OCI-LY1 (cell line): ENCODE measurements at regions not wholly inside any gene's neighbourhood (a gene's known extent, or its start where the extent isn't known, plus 50 kb on each side); places are given as distances from the start of the nearest gene placed in this dataset.

ENCODE experiments used
- H2AFZ ChIP-seq: fragments of 200-600 bp; sonication (generic), shearing (Covaris generic); 2 replicates; pipeline ENCODE4 v1.6.0; 2014; ENCODE audit warnings: antibody characterized with exemption, mild to moderate bottlenecking, low read length
- H3F3A ChIP-seq: fragments of 200-600 bp; sonication (generic), shearing (Covaris generic); 2 replicates; pipeline ENCODE4 v1.6.0; 2014; ENCODE audit warnings: mild to moderate bottlenecking, antibody characterized with exemption, low read length, moderate library complexity; ENCODE audit not compliant: insufficient read depth
- H3K27ac ChIP-seq: fragments of 200-600 bp; sonication (generic); 2 replicates; pipeline ENCODE4 v1.5.1; 2014; ENCODE audit warnings: low read length, mixed run types, mild to moderate bottlenecking, low read depth; ENCODE audit not compliant: poor library complexity, severe bottlenecking
- H3K27me3 ChIP-seq: fragments of 200-600 bp; sonication (generic); 2 replicates; pipeline ENCODE4 v1.6.0; 2014; ENCODE audit warnings: antibody characterized with exemption, mild to moderate bottlenecking, low read length, moderate library complexity; ENCODE audit not compliant: insufficient read depth
- H3K36me3 ChIP-seq: fragments of 200-600 bp; sonication (generic); 2 replicates; pipeline ENCODE4 v1.6.1; 2014; ENCODE audit warnings: mild to moderate bottlenecking, antibody characterized with exemption, low read length, moderate library complexity, mixed read lengths; ENCODE audit not compliant: insufficient read depth
- H3K4me1 ChIP-seq: fragments of 200-600 bp; sonication (generic); 2 replicates; pipeline ENCODE4 v1.5.1; 2014; ENCODE audit warnings: mild to moderate bottlenecking, low read length, moderate library complexity; ENCODE audit not compliant: insufficient read depth, severe bottlenecking
- H3K4me2 ChIP-seq: fragments of 200-600 bp; sonication (generic), shearing (Covaris generic); 2 replicates; pipeline ENCODE4 v1.6.1; 2014; ENCODE audit warnings: low read length
- H3K4me3 ChIP-seq: fragments of 200-600 bp; sonication (generic); 2 replicates; pipeline ENCODE4 v1.5.1; 2014; ENCODE audit warnings: low read length, low read depth, mild to moderate bottlenecking, mixed read lengths; ENCODE audit not compliant: poor library complexity, severe bottlenecking
- H3K79me2 ChIP-seq: fragments of 200-600 bp; shearing (Covaris generic); 2 replicates; pipeline ENCODE4 v1.6.1; 2016; ENCODE audit warnings: mixed run types, low read length, mixed read lengths; ENCODE audit not compliant: insufficient read depth
- H3K9ac ChIP-seq: fragments of 200-600 bp; sonication (generic), shearing (Covaris generic); 2 replicates; pipeline ENCODE4 v1.6.1; 2014; ENCODE audit warnings: mild to moderate bottlenecking, low read length, mixed read lengths
- H3K9me2 ChIP-seq: fragments of 200-600 bp; sonication (generic), shearing (Covaris generic); 2 replicates; pipeline ENCODE4 v1.6.1; 2014; ENCODE audit warnings: low read depth, mild to moderate bottlenecking, low read length, mixed read lengths
- H3K9me3 ChIP-seq: fragments of 200-600 bp; shearing (Covaris generic); 2 replicates; pipeline ENCODE4 v1.6.1; 2014; ENCODE audit warnings: low read length, mixed read lengths
- H4K20me1 ChIP-seq: fragments of 200-600 bp; sonication (generic), shearing (Covaris generic); 2 replicates; pipeline ENCODE4 v1.6.0; 2016; ENCODE audit warnings: mild to moderate bottlenecking, low read length; ENCODE audit not compliant: insufficient read depth
- CTCF ChIP-seq: fragments of 200-600 bp; sonication (generic), shearing (Covaris generic); IDR thresholded peaks from 2 replicates; pipeline ENCODE4 v1.5.1; 2017; ENCODE audit warnings: mild to moderate bottlenecking, antibody characterized with exemption, low read length, moderate library complexity, mixed read lengths
- EZH2 ChIP-seq: fragments of 200-600 bp; sonication (generic), shearing (Covaris generic); IDR thresholded peaks from 2 replicates; pipeline ENCODE4 v1.8.0; 2017; ENCODE audit warnings: borderline replicate concordance, mixed run types, mild to moderate bottlenecking, antibody characterized with exemption, low read length, moderate library complexity, mixed read lengths

GRCh38 chr18:70991577-70991976, 702.7 kb downstream of the SOCS6 start:
- H3K79me2 ChIP-seq = no peaks in the 10 kb centered on the region
- no peak overlapping the region for H3K4me2 ChIP-seq
- TF ChIP-seq EZH2 (no peak), CTCF (no peak)
- no peak overlapping the region for H3K27ac ChIP-seq
- H3K4me3 ChIP-seq = no peak overlapping the region
- H3K4me1 ChIP-seq = no peaks in the 10 kb centered on the region
- H3K9me2 ChIP-seq = no peaks in the 10 kb centered on the region
- H3K36me3 ChIP-seq = no peaks in the 10 kb centered on the region
- no peak overlapping the region for H3K9ac ChIP-seq
- H4K20me1 ChIP-seq = no peaks in the 10 kb centered on the region
- H3K9me3 ChIP-seq = no peaks in the 10 kb centered on the region
- H3K27me3 ChIP-seq = no peaks in the 10 kb centered on the region
- no peaks in the 10 kb centered on the region for H3F3A ChIP-seq
- H2AFZ ChIP-seq = no peak overlapping the region

- Histone ChIP-seq H3K36me3 (no peaks in the 10 kb centered on the region), H3K79me2 (no peaks in the 10 kb centered on the region), H3K9me3 (no peaks in the 10 kb centered on the region), H3K27ac (no peak overlapping the region), H3K27me3 (no peaks in the 10 kb centered on the region), H3F3A (no peaks in the 10 kb centered on the region), H3K4me1 (no peaks in the 10 kb centered on the region), H3K9ac (no peak overlapping the region), H4K20me1 (no peaks in the 10 kb centered on the region), H2AFZ (no peak overlapping the region), H3K9me2 (no peaks in the 10 kb centered on the region), H3K4me3 (no peak overlapping the region), H3K4me2 (no peak overlapping the region)
- TF ChIP-seq CTCF (no peak), EZH2 (no peak)
Observed at GRCh38 chr18:70985948-70986347, 697.1 kb downstream of the SOCS6 start.

- no peaks in the 10 kb centered on the region for H3K36me3 ChIP-seq
- H4K20me1 ChIP-seq = no peaks in the 10 kb centered on the region
- no peak overlapping the region for H2AFZ ChIP-seq
Observed at GRCh38 chr18:70982292-70982691, 693.4 kb downstream of the SOCS6 start.

More at GRCh38 chr18:70982292-70982691, 693.4 kb downstream of the SOCS6 start:
- H3K4me2 ChIP-seq = no peak overlapping the region
- H3K4me3 ChIP-seq = no peak overlapping the region
- no peaks in the 10 kb centered on the region for H3K27me3 ChIP-seq
- H3K9ac ChIP-seq = no peak overlapping the region
- no peaks in the 10 kb centered on the region for H3K4me1 ChIP-seq
- no peak for TF ChIP-seq EZH2
- no peak for TF ChIP-seq CTCF
- H3F3A ChIP-seq = no peaks in the 10 kb centered on the region
- H3K27ac ChIP-seq = no peak overlapping the region
- H3K9me2 ChIP-seq = no peaks in the 10 kb centered on the region
- H3K79me2 ChIP-seq = no peaks in the 10 kb centered on the region
- no peaks in the 10 kb centered on the region for H3K9me3 ChIP-seq
